GM19324 (cell line): ENCODE measurements at regions not wholly inside any gene's neighbourhood (a gene's known extent, or its start where the extent isn't known, plus 50 kb on each side); places are given as distances from the start of the nearest gene placed in this dataset.

Experiments
- ATAC-seq: cut with Tn5 transposase; IDR thresholded peaks from one replicate; pipeline ENCODE4 v1.9.1; 2021; ENCODE audit warnings: mild to moderate bottlenecking, moderate library complexity; ENCODE audit not compliant: unreplicated experiment, low FRiP score

DNA sequence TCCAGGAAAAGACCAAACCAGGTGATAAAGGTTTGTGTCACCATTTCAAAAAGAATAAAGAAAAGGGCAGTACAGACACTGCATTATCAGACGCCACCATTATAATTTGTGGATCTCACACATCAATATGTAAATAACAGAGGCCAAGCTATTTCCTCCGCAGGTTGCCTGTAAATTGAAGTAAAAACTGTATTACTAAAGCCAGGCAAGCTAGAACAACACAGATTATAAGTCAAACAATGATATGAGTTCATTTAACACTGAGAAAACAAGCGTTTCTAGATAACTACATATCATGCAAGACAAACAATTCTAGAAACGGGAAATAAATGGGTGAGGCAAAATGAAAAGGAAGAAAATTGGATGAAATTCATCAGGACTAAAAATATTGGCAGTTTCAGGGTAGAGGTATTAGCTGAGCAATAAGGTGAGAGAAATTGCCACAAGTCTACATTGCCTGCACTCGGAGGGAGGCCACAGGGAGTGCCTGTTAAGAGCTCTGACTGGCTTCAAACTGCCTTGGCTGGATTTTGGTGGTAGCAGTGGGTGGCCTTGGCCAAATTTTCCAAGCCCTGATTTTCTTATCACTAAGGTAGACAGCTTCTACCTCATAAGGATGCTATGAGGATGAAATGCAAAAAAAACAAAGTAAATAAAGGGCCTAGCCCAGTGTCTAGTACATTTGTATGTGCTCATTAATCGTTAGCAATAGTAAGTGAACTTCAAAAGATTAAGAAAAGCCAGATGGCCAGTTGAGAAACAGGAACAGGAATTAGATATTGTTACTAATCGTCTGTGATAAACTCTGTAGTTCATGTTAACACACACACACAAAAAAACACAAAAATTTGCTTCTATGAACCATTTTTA lies 240.0 kb upstream of the NFE2L3 start:
- ATAC-seq: no peak

DNA sequence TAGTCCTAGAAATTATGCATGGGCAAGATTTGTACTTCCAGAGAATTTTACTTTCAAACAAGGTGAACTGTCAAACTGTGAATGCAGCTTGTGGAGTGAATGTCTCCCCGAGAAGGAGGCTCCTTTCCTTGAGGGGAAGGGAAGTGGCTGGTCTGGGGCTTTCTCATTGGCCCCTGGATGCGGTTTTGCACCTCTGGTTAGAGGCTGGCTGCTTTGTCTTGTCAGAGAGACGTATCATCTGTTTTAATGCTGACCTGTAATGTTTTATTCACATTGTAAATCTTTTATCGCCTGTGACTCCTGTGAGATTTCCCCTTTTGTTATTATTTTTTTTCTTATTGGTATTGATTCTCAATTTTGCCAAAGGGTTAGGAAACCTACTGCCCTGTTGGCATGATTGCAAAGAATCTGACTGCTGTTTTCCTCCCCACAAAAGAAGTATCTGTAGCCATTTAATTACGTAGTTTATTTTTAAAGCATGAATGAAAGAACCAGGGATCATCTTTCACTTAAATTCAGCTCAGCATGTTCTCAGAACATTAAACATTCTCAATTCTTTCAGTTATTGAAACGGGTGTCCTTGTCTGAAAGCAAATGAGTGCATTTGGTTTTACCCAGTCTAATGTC lies 238.3 kb upstream of the NFE2L3 start:
- no peak for ATAC-seq

DNA sequence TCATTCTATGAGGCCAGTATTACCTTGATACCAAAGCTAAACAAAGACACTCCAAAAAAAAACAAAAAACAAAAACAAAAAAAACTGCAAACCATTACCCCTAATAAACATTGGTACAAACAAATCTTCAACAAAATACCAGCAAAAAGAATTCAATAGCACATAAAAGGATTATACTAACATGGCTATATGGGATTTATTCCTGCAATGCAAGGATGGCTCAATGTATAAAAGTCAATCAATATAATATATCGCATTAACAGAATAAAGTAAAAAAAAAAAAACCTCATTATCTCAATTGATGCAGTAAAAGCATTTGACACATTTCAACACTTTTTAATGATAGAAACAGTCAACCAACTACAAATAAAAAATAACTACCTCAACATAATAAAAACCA lies 233.3 kb upstream of the NFE2L3 start:
- ATAC-seq: no peak

DNA sequence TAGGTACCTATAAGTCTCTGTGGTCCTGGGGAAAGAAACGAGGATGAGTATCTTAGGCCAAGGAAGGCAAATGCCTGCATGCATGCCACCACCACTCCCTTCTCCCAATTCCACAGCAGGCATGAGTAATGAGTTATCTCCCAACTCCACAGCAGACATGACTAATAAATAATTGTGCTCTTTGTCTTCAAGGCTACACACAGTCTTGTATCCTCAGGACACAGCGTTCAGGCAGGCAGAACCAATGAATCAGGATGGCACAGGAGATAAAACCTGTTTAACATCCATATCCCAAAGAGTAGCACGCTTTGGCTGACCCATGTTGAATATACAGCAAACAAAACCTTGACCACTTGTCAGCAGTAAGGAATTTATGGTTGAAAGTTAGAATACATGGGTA lies 229.7 kb upstream of the NFE2L3 start:
- no peak for ATAC-seq

DNA sequence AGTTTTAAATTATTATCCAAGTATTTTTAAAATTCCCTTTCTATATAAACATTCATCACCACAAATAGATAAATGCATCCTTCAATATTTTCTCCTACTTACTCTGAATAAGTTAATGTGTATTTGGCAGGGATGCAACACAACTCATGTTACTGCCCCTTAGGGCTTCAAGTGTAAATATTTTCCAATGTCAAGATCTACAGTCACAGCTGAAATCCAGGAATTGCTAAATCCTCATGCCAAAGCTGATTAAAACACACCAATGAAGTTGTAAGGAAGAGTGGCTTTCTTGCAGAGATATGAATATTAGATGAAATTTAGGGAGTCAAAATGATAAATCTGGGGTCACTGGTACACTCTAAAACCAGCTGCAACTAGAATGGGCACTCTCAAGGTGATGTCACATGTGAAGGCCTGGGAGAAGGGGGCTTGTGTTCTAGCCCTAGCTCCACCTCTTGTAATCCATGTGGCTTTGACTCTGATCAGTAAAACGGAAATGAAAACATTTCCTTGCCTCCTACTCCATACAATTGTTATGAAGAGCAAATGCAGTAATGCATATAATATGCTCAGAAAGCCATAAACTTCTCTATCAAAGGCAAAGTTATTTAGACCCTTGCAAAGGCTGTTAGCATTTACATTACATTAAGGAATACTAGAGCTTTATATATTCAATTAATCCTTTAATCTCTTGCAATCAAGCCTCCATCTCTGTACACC lies 228.1 kb upstream of the NFE2L3 start:
- ATAC-seq: no peak

DNA sequence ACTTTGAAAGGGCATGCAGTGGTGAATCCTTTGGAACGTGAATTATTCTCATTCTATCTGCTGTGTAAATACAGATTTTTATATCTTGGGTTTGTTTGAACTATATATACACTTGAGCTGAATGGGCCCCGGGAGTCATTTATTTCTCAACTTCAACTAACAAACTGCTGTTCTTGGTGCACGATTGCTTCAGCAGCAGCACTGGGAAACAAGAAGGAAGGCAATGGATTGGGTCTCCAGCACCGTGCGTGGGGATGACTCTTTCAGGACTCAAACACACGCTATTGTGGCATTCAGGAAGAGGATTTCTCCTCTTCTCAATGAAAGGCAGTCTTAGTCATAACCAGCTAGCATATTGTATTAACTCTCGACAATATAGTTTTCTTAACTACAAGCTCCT lies 226.0 kb upstream of the NFE2L3 start:
- no peak for ATAC-seq

DNA sequence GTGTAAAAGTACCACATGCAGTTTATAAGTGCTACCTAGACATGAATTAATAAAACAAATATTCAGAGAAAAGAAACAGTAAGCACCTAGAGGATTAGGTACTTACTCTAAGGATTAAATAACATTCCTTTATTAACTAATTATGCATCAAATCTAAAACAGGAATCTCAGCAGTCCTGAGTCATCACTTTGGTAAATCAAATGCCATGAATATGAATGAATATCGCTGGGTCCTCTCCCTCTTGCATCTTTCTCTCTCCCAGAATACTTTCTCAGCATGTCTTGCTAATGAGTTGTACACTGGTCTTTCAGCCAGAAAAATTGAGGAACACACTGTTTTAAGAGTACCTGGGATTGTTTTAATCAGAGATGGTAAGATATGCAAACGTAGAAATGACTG lies 225.5 kb upstream of the NFE2L3 start:
- ATAC-seq: no peak

DNA sequence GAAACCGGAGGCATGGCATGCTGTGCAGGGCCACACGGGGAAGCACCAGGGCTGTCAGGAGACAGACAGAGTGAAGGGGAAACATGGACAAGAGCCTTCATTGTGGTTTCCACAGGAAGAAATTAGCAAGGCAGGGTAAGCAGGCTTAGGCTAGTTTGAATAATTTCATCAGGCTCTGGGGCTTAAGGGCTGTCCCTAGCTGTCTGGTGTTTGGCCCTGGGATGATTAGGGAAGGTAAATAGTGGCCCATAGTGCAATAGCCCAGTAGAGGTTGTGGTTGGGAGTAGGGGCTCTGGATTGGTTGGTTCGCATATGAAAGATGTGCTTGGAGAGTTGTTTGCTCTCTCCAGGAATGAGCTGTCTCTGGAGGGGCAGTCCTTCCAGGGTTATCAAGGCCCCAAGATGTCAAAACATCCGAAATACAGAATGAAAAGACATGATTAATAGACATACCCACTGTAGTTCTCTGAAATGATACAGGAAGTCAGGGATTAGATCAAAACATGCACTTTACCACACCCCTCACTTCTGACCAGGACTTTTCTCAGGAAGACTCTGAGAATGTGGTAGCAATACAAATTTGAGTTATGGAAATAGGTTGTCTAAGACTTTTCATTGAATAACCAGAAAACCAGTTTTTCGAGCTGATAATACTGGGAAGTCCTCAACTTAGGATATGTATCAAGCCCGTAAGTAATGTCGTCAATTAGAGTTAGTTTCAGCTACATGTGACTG lies 224.9 kb upstream of the NFE2L3 start:
- no peak for ATAC-seq

DNA sequence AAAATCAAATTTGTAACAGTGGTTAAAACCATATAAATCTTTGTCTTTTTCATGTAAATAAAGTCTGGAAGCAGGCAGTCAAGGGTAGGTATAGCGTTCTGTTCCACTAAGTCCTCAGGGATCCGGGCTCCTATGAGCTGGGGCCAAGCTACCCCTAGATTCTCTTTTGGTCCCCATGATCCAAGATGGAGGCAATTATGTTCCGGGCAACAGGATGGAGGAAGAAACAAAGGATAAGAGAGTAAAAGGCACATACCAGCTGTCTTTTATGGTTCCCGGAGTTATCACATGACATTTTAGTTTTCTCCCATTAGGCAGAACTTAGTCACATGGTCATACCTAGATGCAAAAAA lies 224.4 kb upstream of the NFE2L3 start:
- no peak for ATAC-seq

DNA sequence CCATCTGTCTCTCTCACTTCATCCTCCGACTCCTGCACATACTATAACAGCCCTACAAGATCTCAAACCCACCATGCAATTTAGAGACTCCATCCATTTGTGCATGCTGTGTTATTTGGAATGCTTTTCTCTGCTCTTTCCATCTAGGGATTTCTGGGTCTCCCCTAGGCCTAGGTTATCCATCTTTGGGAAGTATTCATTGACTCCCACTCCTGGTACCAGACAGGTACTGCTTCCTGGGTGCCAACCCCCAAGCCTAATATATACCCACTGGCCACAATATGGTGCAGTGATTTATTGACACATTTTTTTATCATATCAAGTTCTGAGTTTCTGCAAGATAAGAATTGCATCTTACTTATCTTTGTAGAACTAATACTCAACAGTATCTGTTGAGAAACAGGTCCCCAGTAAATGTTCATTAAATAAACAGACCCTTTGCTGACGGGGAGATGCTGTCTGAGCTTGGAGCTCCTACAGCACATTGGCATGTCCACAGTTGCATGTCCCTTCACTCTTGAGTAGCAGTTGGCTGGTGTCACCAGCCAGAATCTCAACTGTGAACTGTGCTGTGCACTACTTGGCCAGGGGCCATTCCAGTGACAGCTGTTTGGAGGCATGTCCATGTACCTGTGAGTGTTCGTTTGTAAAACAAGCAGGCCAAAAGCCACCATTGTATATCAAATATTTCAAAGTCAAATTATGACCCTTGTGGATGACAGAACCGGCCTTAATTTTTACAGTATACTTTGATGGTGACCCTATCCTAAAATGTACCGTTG lies 223.3 kb upstream of the NFE2L3 start:
- ATAC-seq: no peak

DNA sequence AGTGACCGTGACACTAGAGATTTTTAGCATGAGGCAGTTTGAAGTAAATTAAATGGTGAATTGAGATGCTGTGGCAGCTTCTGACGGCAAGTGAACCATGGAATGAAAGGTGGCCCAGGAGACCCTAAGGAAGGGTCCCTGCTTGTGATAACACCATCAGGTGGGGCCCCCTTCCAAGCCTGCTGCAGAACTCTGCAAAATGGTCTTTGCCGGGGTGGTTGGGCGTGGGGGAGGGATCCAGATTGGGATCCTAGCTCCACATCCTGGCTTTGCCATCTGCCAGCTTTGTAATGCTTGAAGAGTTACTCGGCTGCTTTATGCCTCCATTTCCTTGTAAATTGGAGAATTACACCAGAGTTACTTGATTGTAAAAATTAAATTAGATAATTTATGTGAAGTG lies 222.6 kb upstream of the NFE2L3 start:
- ATAC-seq: no peak

DNA sequence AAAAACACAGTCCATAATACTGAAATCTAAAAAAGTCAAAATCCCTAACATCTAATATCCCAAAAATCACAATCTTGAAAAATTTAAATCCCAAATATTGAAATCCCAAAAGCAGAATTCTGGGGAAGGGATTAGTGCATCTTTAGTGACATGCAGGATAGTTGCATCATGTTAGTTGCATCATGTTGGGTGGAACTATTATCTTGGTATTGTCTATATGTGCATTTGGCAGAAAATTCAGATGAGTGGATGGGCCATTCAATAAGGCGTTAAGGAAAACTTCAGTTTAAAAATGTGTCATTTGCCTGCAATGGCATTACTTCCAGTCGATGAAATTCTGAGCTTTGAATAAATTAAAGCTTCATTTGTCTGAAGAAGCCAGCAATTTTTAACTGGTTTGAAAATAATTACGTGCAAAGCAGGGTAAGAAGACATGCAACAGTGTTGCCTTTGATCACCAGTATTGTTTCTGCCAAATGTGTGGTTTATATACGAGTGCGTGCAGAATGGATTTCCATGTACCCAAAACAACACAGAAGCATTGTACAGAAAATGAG lies 221.4 kb upstream of the NFE2L3 start:
- ATAC-seq: no peak

DNA sequence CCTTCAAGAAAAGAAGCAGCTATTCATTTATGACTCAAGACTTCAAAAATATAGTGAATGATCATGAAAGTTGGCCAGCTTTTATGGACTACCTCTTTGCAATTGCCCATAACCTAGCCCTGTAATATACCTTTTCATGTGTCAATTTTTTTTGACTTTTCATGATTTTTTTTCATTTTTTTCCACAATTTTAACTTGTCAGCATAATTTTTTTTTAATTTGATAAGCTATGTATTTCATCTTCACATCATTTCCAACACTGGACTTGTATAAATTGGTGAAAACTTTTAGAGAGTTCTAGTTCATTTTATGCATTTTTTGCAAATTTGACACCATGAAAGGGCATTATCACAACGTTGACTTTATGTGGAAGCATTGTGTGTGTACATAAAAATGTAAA lies 220.8 kb upstream of the NFE2L3 start:
- ATAC-seq: no peak

DNA sequence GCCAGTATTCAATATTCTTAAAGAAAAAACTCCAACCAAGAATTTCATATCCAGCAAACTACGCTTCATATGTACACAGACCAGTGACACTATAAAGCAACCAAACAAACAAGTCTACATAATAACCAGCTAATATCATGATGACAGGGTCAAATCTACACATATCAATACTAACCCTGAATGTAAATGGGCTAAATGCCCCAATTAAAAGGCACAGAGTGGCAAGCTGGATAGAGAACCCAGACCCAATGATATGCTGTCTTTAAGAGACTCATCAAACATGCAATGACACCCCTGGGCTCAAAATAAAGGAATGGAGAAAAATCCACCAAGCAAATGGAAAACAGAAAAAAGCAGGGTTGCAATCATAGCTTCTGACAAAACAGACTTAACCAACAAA lies 218.1 kb upstream of the NFE2L3 start:
- no peak for ATAC-seq

DNA sequence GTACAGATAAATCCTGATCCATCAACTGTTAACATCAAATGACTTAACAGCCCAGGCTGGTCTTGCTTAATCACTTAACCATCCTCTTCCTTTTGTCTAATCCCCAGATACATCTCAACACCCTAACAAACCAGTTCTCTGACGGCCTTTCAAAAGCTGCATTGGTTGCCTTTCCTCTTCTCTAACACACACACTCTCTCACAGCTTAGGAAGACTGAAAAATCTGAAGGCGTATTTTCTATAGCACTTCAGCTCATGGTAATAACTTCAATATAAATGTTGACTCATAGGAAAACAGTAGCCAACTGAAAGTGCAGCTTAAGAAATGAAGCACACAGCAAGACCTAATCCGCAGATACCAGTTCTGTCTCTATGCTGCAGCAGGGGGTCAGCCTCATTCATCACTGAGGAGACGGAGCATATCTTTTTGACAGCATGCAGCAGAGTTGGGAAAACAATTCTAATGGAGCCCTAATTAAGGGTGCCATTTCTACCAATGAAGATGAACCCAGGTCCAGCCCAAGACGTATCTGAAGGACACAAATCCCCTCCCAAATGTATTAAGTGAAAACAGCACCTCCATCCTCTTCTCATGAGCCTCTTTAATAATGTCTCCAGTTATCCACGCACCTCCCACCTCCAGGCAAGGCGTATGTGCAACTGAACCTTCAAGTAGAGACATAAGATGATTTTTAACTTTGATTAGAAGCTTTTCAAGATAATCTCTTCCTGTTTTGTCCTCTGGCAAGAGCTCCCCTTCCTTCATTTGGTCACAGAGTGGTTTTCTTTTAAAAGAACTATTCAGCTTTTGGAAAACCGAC lies 211.7 kb upstream of the NFE2L3 start:
- peak; percentile 24 for ATAC-seq

DNA sequence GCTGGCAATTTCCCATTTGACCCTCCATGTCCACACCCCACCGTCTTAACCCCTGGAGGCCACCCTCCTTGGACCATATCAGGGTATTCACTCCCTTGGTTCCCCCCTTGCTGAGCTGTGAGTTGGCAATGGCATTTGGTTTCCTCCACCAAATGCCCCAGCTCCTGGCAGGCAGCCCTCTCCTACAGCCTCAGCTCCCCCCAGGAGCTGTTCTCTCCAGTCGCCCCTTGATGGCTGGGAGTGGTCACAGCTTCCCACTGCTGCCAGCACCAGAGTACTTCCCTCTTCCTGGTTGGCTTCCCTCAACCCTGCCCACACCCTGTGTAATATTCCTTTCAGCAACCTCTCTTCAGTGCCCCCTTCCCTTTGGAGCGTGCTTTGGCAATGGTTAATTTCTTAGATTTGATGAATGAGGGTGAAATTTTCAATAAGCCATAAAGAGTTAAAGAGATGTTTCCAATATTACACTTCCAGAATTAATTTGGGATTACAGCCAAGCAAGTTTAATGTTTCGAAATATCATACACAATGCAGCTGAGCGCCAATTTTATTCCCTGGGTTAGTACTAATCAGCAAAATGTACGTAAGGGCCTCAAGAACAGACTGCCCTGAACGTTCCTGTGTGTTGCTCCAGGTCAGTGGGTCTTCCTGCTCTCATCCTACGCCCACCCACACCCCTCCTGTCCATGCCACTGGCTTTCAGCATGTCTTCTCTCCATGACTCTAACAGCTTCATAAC lies 207.1 kb upstream of the NFE2L3 start:
- no peak for ATAC-seq

DNA sequence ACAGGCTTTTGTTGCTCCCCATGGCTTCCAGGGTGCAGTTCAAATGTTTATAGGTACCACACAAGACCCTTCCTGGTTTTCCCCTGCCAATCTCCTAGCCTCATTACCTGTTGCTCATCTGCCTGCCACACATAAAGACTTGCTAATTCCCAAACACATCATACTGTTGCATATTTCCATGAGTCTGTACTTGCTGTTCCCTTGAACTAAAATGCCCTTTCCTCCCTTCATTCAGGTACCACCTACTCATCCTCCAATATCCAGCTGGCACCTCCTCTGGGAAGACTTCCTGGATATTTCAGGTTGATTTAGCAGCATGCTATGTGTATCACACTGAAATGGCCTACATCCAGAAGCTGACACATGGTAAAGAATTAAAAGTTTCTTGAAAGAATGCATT lies 206.4 kb upstream of the NFE2L3 start:
- no peak for ATAC-seq

DNA sequence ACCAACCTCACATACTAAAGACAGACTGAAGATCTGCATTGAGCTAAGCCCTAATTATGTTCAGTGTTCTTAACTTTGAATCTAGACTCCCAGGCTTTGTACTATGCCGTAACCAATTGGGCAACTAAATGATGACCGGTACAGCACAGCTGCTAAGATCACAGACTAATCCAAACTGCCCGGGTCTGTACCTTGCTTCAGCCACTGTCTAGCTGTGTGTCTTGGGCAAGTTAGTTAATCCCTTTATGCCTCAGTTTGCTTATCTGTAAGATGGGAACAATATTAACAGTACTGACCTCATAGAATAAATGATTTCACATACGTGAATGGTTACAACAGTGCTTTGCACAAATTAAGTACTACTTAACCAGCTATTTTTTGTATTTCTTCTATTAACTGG lies 205.8 kb upstream of the NFE2L3 start:
- no peak for ATAC-seq
